Astrocyte (in vitro differentiated cells and primary cell): ENCODE measurements at regions not wholly inside any gene's neighbourhood (a gene's known extent, or its start where the extent isn't known, plus 50 kb on each side); places are given as distances from the start of the nearest gene placed in this dataset.

Experiments
- EZH2 ChIP-seq: IDR thresholded peaks from 2 replicates; pipeline ENCODE4 v1.6.1; 2012; ENCODE audit warnings: mild to moderate bottlenecking, low read length, inconsistent platforms; ENCODE audit not compliant: insufficient read depth
- TF ChIP-seq, protein P1 (sequence below): IDR thresholded peaks from 2 replicates; pipeline ENCODE4 v1.5.1; 2011; ENCODE audit warnings: low read depth, mild to moderate bottlenecking, inconsistent platforms, low read length, moderate library complexity; ENCODE audit not compliant: insufficient read depth

DNA sequence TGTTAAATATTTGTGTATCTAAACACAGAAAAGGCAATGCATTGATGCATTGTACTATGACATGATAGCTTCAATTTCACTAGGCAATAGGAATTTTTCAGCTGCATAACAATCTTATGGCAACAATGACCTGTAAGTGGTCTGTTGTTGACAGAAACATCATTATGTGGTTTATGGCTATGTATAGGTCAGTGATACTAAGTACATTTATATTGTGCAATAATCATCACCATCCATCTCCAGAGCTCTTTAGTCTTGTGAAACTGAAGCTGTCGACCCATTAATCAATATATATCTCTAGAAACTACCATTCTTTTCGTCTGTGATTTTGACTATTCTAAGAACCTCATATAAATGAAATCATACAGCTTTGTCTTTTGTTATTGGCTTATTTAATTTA is 200.1 kb upstream of the ZNF717 start:
- TF ChIP-seq, protein P1, sequence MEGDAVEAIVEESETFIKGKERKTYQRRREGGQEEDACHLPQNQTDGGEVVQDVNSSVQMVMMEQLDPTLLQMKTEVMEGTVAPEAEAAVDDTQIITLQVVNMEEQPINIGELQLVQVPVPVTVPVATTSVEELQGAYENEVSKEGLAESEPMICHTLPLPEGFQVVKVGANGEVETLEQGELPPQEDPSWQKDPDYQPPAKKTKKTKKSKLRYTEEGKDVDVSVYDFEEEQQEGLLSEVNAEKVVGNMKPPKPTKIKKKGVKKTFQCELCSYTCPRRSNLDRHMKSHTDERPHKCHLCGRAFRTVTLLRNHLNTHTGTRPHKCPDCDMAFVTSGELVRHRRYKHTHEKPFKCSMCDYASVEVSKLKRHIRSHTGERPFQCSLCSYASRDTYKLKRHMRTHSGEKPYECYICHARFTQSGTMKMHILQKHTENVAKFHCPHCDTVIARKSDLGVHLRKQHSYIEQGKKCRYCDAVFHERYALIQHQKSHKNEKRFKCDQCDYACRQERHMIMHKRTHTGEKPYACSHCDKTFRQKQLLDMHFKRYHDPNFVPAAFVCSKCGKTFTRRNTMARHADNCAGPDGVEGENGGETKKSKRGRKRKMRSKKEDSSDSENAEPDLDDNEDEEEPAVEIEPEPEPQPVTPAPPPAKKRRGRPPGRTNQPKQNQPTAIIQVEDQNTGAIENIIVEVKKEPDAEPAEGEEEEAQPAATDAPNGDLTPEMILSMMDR = no peak
- no peak for TF ChIP-seq EZH2
